NB4 (cell line): ENCODE measurements at regions not wholly inside any gene's neighbourhood (a gene's known extent, or its start where the extent isn't known, plus 50 kb on each side); places are given as distances from the start of the nearest gene placed in this dataset.

Experiments used
- DNase-seq: peaks from one replicate; pipeline ENCODE4 v3.0.0; 2010; ENCODE audit warnings: low read depth
- H3K4me3 ChIP-seq: one replicate; pipeline ENCODE4 v1.5.1; 2011; ENCODE audit warnings: mild to moderate bottlenecking, low read depth, low read length, moderate library complexity
- MYC ChIP-seq: IDR thresholded peaks from 2 replicates; pipeline ENCODE4 v1.6.1; 2011; ENCODE audit warnings: low read depth, low read length
- POLR2A ChIP-seq: IDR thresholded peaks from 2 replicates; pipeline ENCODE4 v1.6.1; 2011; ENCODE audit warnings: mild to moderate bottlenecking; ENCODE audit not compliant: insufficient read length; ENCODE audit errors: extremely low read depth
- TF ChIP-seq, protein P1 (sequence below): IDR thresholded peaks from 2 replicates; pipeline ENCODE4 v1.6.1; 2011; ENCODE audit warnings: low read depth, low read length
- TF ChIP-seq, protein P2 (sequence below): IDR thresholded peaks from one replicate; pipeline ENCODE4 v1.5.1; 2012; ENCODE audit warnings: low read depth, low read length

DNA sequence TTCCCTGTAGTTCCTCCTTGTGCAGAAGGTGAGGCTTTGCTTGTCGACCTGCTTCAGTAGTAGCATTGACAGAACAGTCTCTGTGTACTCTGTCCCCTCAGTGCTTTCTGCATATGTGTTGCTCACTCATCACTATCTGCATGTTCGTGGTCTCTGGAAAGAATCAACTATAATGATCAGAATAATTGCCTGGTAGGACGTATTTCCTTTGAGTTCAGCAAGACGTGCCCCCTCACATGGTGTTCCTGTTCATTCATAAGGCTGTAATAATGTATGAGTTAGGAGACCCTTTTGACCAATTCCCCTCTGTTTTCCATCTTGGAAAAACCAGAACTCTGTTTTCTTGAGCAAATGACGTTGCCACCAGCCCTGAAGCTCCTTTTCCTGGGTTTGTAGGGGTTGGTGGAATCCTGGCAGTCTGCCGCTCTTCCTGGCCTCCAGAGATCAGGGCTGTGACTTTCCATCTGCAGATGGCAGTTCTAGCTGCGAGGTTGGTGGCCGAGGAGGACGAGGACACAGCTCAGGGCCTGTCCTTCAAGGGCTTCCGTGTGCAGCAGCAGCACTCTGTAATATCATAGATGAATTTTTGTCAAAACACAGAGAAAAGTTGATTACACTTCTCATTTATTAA lies 61.9 kb downstream of the EXOSC2 start:
- TF ChIP-seq MYC (no peak), POLR2A (no peak)
- TF ChIP-seq, protein P1, sequence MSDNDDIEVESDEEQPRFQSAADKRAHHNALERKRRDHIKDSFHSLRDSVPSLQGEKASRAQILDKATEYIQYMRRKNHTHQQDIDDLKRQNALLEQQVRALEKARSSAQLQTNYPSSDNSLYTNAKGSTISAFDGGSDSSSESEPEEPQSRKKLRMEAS: no peak
- TF ChIP-seq, protein P2, sequence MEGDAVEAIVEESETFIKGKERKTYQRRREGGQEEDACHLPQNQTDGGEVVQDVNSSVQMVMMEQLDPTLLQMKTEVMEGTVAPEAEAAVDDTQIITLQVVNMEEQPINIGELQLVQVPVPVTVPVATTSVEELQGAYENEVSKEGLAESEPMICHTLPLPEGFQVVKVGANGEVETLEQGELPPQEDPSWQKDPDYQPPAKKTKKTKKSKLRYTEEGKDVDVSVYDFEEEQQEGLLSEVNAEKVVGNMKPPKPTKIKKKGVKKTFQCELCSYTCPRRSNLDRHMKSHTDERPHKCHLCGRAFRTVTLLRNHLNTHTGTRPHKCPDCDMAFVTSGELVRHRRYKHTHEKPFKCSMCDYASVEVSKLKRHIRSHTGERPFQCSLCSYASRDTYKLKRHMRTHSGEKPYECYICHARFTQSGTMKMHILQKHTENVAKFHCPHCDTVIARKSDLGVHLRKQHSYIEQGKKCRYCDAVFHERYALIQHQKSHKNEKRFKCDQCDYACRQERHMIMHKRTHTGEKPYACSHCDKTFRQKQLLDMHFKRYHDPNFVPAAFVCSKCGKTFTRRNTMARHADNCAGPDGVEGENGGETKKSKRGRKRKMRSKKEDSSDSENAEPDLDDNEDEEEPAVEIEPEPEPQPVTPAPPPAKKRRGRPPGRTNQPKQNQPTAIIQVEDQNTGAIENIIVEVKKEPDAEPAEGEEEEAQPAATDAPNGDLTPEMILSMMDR: no peak
- no peak for DNase-seq
- no peak overlapping the region for H3K4me3 ChIP-seq

DNA sequence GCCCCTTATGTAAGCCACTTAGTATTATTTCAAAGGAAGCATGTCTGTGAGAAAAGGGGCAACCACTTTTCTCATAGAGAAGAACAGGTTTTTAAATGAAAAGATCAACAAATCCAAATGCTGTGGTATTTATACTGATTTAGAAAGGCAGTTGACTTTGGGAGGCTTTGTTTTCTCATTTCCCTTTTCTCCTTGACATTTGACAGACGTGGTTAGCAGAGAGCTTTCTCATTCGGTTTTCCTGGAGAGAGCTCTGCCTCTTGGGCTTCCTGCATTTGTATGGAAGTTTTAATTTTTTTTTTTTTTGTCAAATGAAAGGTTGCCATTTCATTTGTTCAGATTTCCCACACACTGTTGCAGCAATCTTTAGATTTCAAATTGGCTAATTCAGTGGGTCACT lies 62.5 kb downstream of the EXOSC2 start:
- TF ChIP-seq MYC (no peak), POLR2A (no peak)
- TF ChIP-seq, protein P2: no peak
- TF ChIP-seq, protein P1: no peak
- H3K4me3 ChIP-seq: peak overlapping the region; percentile 30
- peak; percentile 33 for DNase-seq

DNA sequence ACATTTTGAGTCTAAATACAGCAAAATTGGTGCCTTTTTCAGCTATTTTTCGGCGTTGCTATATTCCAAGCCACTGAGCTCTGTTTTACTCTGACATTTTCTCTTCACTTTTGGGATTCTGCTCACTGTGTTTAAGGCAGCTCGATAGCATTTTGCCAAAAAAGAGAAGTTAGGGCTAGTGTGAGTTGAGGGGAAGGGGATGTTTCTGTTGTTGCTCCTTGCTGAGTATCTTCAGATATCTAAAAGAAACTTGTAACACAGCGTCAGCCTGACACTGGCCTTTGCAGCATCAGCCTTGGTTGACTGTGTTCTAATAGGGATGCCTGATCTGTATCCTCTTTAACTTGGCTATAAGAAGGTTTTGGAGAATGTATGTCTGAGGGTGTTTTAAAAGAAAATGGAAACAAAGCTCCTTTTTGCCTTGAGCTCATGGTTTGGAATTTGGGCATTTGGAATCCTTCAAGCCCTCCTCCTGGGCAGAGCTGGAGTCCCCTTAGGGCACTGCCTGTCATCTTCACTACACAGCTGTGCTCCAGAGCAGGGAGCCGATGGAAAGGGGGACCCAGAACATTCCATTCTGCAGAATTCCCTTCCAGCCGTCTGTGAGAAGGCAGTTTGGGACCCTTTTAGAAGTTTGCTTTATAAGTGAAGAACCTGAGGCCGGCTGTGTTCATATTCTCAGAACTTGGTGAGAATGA lies 63.0 kb downstream of the EXOSC2 start:
- peak; percentile 57 for DNase-seq
- TF ChIP-seq, protein P2: no peak
- TF ChIP-seq MYC: no peak
- no peak for TF ChIP-seq POLR2A
- TF ChIP-seq, protein P1: no peak
- H3K4me3 ChIP-seq: peak overlapping the region; percentile 30

DNA sequence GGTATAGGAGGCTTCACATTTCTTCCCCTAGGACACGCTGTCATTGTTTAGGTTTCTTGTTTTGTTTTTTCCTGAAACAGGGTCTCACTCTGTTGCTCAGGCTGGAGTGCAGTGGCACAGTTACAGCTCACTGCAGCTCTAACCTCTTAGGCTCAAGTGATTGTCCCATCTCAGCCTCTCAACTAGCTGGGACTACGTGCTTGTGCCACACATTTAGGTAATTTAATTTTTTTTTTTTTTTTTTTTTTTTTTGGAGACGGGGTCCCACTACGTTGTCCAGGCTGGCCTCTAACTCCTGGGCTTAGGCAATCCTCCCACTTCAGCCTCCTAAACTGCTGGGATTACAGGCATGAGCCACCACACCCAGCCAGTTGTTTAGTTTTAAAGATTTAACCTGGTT lies 66.2 kb downstream of the EXOSC2 start:
- TF ChIP-seq, protein P1: no peak
- no peak for TF ChIP-seq MYC
- TF ChIP-seq, protein P2: no peak
- TF ChIP-seq POLR2A: no peak
- no peak overlapping the region for H3K4me3 ChIP-seq
- DNase-seq: no peak

DNA sequence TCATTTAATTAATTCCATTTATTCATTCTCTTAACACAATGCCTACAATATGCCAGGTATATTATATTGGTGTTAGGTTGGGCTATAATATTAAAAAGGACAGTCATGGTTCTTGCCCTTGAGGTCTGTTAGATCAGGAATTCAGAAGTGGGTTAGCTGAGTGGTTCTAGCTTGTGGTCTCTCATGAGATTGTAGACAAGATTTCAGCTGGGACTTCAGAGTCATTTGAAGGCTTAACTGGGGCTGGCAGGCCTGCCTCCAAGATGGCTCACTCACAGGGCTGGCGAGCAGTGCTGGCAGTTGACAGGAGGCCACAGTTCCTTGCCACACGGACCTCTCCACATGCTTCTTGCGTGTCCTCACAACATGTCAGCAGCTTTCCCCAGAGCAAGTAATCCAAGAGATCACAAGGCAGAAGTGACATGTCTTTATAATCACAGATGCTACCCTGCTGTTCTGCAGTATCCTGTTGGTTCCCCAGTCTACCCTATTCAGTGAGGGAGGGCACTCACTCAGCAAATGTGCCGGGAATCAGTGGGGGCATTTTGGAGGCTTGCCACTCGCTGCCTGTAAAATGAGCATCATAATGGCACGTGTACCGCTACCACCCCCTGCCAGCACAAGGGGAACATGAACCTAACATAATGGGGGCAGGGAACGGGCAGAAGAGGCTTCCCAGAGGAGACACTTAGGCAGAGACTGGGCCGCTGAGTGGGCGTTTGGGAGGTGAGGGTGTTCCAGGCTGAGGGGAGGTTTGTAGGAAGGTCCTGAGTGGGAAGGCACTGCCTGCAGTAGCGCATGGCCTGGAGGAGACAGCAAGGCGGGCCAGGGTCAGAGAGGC lies 70.0 kb downstream of the EXOSC2 start:
- DNase-seq: no peak
- no peak overlapping the region for H3K4me3 ChIP-seq
- TF ChIP-seq, protein P2: no peak
- TF ChIP-seq POLR2A (no peak), MYC (no peak)
- TF ChIP-seq, protein P1: no peak
